Ovary (tissue), 7 donors: ENCODE measurements at regions not wholly inside any gene's neighbourhood (a gene's known extent, or its start where the extent isn't known, plus 50 kb on each side); places are given as distances from the start of the nearest gene placed in this dataset.

Experiments used
- DNase-seq, 5 donors: peaks; one replicate each; pipeline ENCODE4 v3.0.0-alpha.2; 2019 to 2020
- H3K27ac ChIP-seq, 2 donors: fragments of 200-600 bp; one replicate each; pipeline versions ENCODE4 v1.5.1 to v1.8.0; 2019 to 2022
- H3K27me3 ChIP-seq: fragments of 200-600 bp; one replicate; pipeline ENCODE4 v1.8.0; 2022
- H3K36me3 ChIP-seq: fragments of 200-600 bp; sonication (generic); one replicate; pipeline ENCODE4 v1.5.1; 2019
- H3K4me1 ChIP-seq: one replicate; pipeline ENCODE4 v1.8.1; 2013; ENCODE audit warnings: mild to moderate bottlenecking, moderate library complexity; ENCODE audit not compliant: insufficient read depth
- H3K4me3 ChIP-seq: fragments of 200-600 bp; sonication (generic); one replicate; pipeline ENCODE4 v1.5.1; 2017
- H3K9me3 ChIP-seq, 2 donors: fragments of 200-600 bp in 1 of 2; sonication (generic) in 1 of 2; one replicate each; pipeline versions ENCODE4 v1.5.1 to v1.8.1; 2013 to 2019; ENCODE audit warnings: mild to moderate bottlenecking in 1 of 2, moderate library complexity in 1 of 2
- EP300 ChIP-seq: sonication (generic); formaldehyde crosslinking; IDR thresholded peaks from one replicate; pipeline ENCODE4 v1.6.1; 2017; ENCODE audit warnings: antibody characterized with exemption
- POLR2A ChIP-seq: fragments of 450-650 bp; IDR thresholded peaks from one replicate; pipeline ENCODE4 v1.6.1; 2017; ENCODE audit warnings: antibody characterized with exemption, mild to moderate bottlenecking, moderate library complexity
- WGBS, 3 donors: extraction: QIAGEN DNeasy Blood & Tissue Kit in 1 of 3; methylation state at CpG; one replicate each; pipeline versions ENCODE4 v1.1.5 to v1.1.7; 2013 to 2017; 5-methylcytosine and 5-hydroxymethylcytosine counted together
- intact Hi-C, 4 donors: fragments of 100-400 bp; cut with DNase I; formaldehyde crosslinking; loops; one replicate each; pipeline versions ENCODE4 v1.11.0 to v1.15.1; 2022 to 2023
- TF ChIP-seq, protein P1 (sequence below), 3 donors: fragments of 450-650 bp in 2 of 3; fragments of 200-600 bp in 1 of 3; IDR thresholded peaks; one replicate each; pipeline versions ENCODE4 v1.5.1 to v1.8.0; 2016 to 2022; ENCODE audit warnings: antibody characterized with exemption in 3 of 3, mild to moderate bottlenecking in 1 of 3
- donor health status: DM: no; HTN: no; CAD: no; lungs with moderate emphysema.
- donor health status: DM: no; HTN: no; CAD: no.
- donor health status: Bipolar disorder and iron deficiency.
- donor health status: DM: no; HTN: no; CAD: no.
- donor health status: DM: yes; HTN: yes; CAD: no.

DNA sequence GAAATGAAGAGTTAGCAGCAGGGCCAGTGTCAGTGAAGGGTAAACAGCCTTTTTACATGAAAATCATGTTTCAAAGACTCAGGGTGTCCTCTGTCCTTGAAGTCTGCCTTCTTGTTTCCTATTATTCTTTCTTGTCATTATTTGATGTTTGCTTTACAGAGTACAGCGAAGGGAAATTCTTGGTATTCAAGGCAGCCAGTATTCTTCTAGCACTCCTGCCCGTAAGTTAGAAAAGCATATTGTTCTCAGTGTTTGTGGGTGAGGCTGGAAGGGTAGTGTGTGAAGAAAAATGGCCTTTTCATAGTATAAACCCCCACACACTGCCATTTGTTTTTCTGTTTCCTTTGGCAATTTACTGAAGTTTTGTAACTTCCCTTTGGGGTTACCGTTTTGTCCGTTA is 217.3 kb upstream of the NAV3 start:
- no peaks in the 10 kb centered on the region for H3K36me3 ChIP-seq
- H3K27ac ChIP-seq, result no peak overlapping the region
- no peak for DNase-seq
- no peak for TF ChIP-seq EP300
- H3K9me3 ChIP-seq, result no peaks in the 10 kb centered on the region
- H3K4me3 ChIP-seq, result no peak overlapping the region
- no peaks in the 10 kb centered on the region for H3K4me1 ChIP-seq
- H3K27me3 ChIP-seq, result no peaks in the 10 kb centered on the region
- intact Hi-C loops, result no loop called here
- WGBS, 3 donors, result 94 to 96% (median 95%) methylated on average over 4 of the region's 4 CpGs

DNA sequence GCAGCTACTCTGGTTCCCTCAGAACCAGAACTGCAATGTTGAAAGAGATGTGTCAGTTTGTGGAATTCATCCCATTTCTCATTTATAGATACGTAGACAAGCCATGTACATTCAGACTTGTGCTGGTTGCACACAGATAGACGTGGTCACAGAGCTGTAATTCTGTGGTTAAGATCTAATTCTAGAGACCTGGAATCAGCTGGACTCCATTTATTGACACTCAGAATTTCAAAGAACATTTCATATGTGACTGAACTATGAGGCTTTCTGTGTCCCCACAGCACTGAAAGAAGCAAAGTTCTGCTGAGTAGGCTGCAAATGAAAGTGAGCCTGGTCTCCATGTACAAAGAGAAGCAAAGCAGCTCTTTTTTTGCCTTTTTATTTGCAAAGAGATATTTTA is 220.2 kb upstream of the NAV3 start:
- Histone ChIP-seq H3K4me1 (no peaks in the 10 kb centered on the region), H3K4me3 (no peak overlapping the region), H3K9me3 (no peaks in the 10 kb centered on the region), H3K36me3 (no peaks in the 10 kb centered on the region), H3K27me3 (no peaks in the 10 kb centered on the region), H3K27ac (no peak overlapping the region)
- intact Hi-C loops, result no loop called here
- TF ChIP-seq, protein P1, sequence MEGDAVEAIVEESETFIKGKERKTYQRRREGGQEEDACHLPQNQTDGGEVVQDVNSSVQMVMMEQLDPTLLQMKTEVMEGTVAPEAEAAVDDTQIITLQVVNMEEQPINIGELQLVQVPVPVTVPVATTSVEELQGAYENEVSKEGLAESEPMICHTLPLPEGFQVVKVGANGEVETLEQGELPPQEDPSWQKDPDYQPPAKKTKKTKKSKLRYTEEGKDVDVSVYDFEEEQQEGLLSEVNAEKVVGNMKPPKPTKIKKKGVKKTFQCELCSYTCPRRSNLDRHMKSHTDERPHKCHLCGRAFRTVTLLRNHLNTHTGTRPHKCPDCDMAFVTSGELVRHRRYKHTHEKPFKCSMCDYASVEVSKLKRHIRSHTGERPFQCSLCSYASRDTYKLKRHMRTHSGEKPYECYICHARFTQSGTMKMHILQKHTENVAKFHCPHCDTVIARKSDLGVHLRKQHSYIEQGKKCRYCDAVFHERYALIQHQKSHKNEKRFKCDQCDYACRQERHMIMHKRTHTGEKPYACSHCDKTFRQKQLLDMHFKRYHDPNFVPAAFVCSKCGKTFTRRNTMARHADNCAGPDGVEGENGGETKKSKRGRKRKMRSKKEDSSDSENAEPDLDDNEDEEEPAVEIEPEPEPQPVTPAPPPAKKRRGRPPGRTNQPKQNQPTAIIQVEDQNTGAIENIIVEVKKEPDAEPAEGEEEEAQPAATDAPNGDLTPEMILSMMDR (IDR thresholded peaks at IDR 0.05), result no peak
- no peak for TF ChIP-seq POLR2A
- no peak for TF ChIP-seq EP300
- WGBS, 3 donors, result 87 to 96% (median 92%) methylated on average over 2 of the region's 2 CpGs
- DNase-seq, result no peak

DNA sequence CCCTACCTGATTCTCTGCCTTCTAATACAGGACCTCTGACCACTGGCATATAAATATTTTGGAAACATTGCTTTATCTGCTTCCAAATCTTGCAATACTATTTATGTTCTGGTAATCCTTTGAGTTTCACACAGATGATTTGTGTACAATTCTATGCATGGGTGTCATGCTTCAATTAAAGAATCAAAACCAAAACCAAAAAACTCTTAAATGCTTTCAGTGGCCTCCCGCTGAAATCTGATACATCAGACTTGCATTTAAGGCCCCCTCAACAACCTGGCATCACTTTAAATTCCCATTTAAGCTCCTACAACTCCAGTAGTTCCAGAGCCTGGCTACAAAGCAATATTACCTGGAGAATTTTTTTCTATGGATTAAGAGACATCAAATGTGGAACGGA is 221.7 kb upstream of the NAV3 start:
- Histone ChIP-seq H3K27ac (no peak overlapping the region), H3K36me3 (no peaks in the 10 kb centered on the region), H3K27me3 (no peaks in the 10 kb centered on the region), H3K4me1 (no peaks in the 10 kb centered on the region), H3K9me3 (no peaks in the 10 kb centered on the region), H3K4me3 (no peak overlapping the region)
- TF ChIP-seq, protein P1 (IDR thresholded peaks at IDR 0.05), result no peak
- no peak for TF ChIP-seq EP300
- TF ChIP-seq POLR2A, result no peak
- intact Hi-C loops, result no loop called here
- DNase-seq, result no peak
- 89 to 98% (median 96%) methylated on average over 2 of the region's 2 CpGs for WGBS, 3 donors

DNA sequence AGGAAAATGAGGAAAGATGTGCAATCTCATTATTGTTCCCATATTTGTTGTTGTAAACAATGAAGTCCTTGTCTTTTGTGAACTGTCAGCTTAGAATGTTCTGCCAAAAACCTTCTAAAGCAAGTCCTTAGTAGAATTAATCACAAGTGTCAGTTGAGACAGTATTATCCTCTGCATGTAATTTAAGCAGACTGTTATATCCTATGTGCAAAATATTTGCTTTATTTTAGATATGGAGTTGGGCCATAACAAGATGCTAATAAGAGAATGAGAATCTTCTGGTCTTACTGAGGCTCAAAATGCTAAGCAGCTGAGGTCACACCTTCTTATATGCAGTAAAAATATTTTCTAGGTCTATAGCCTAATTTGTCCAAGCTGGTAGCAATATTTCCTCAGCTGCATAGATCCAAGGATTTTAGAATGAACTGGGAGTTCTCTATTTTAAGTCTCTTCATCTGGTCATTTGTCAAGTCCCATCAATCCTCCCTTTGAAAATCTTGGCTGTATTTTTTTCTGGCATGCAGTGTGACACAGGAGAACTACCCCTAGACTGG is 222.3 kb upstream of the NAV3 start:
- intact Hi-C loops, result no loop called here
- TF ChIP-seq EP300 (no peak), POLR2A (no peak)
- TF ChIP-seq, protein P1 (IDR thresholded peaks at IDR 0.05), result no peak

DNA sequence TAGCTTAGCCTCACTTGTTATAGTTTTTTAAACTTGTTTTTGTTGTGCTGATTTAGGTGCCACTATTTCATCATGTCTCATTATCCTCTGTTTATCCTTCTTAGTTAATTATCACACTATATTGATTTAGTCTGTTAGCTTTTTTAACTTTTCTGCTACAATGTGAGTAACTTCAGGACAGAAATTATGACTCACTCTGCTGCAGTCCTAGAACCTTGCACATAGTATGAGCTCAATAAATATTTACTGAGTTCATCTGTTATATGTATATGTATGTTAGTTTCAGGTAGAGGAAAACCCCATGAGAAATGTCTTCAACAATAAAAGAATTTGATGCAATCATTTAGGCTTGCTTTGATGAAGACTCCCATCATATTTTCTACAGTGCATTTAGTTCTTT is 224.3 kb upstream of the NAV3 start:
- Histone ChIP-seq H3K27ac (no peak overlapping the region), H3K27me3 (no peaks in the 10 kb centered on the region), H3K9me3 (no peaks in the 10 kb centered on the region), H3K4me1 (no peaks in the 10 kb centered on the region), H3K36me3 (no peaks in the 10 kb centered on the region), H3K4me3 (no peak overlapping the region)
- DNase-seq, result no peak
- TF ChIP-seq, protein P1 (IDR thresholded peaks at IDR 0.05), result no peak
- TF ChIP-seq EP300 (no peak), POLR2A (no peak)
- intact Hi-C loops, result no loop called here

More for the DNA sequence above, 222.3 kb upstream of the NAV3 start:
- Histone ChIP-seq H3K27me3 (no peaks in the 10 kb centered on the region), H3K36me3 (no peaks in the 10 kb centered on the region), H3K27ac (no peak overlapping the region), H3K4me3 (no peak overlapping the region), H3K9me3 (no peaks in the 10 kb centered on the region), H3K4me1 (no peaks in the 10 kb centered on the region)
- DNase-seq, result no peak
